Jurkat, Clone E6-1 (cell line): ENCODE measurements at regions not wholly inside any gene's neighbourhood (a gene's known extent, or its start where the extent isn't known, plus 50 kb on each side); places are given as distances from the start of the nearest gene placed in this dataset.

Source experiments
- DNase-seq: peaks from one replicate; pipeline ENCODE4 v3.0.0-alpha.2; 2011; ENCODE audit warnings: low read depth, low spot score
- H3K4me3 ChIP-seq: 2 replicates; pipeline ENCODE4 v1.5.1; 2011; ENCODE audit warnings: mild to moderate bottlenecking, low read length, control low read depth, moderate library complexity

GRCh38 chr17:71458322-71458721 lies 662.5 kb upstream of the SOX9 start:
- DNase-seq: no peak
- no peak overlapping the region for H3K4me3 ChIP-seq

- DNase-seq: no peak
- no peak overlapping the region for H3K4me3 ChIP-seq
Observed at GRCh38 chr17:71460943-71461342, 659.9 kb upstream of the SOX9 start.

- DNase-seq: no peak
- H3K4me3 ChIP-seq: no peak overlapping the region
Observed at GRCh38 chr17:71461498-71462169, 659.2 kb upstream of the SOX9 start.

- no peak overlapping the region for H3K4me3 ChIP-seq
- DNase-seq: no peak
Observed at GRCh38 chr17:71464241-71464640, 656.6 kb upstream of the SOX9 start.

GRCh38 chr17:71464751-71465150 lies 656.1 kb upstream of the SOX9 start:
- no peak overlapping the region for H3K4me3 ChIP-seq
- no peak for DNase-seq

GRCh38 chr17:71467719-71468118 lies 653.1 kb upstream of the SOX9 start:
- no peak overlapping the region for H3K4me3 ChIP-seq
- no peak for DNase-seq

- no peak for DNase-seq
- H3K4me3 ChIP-seq: no peak overlapping the region
Observed at GRCh38 chr17:71470062-71470461, 650.8 kb upstream of the SOX9 start.

- DNase-seq: peak; percentile 48
- H3K4me3 ChIP-seq: no peak overlapping the region
Observed at GRCh38 chr17:71472809-71473789, 647.7 kb upstream of the SOX9 start.

- no peak overlapping the region for H3K4me3 ChIP-seq
Observed at GRCh38 chr17:71477356-71477755, 643.5 kb upstream of the SOX9 start.

GRCh38 chr17:71480099-71480498 lies 640.7 kb upstream of the SOX9 start:
- no peak for DNase-seq
- H3K4me3 ChIP-seq: no peak overlapping the region

More at GRCh38 chr17:71477356-71477755, 643.5 kb upstream of the SOX9 start:
- DNase-seq: no peak

- no peak overlapping the region for H3K4me3 ChIP-seq
- no peak for DNase-seq
Observed at GRCh38 chr17:71482625-71483024, 638.2 kb upstream of the SOX9 start.

GRCh38 chr17:71484546-71484945 lies 636.3 kb upstream of the SOX9 start:
- no peak overlapping the region for H3K4me3 ChIP-seq
- no peak for DNase-seq

GRCh38 chr17:71485426-71485825 lies 635.4 kb upstream of the SOX9 start:
- H3K4me3 ChIP-seq: no peak overlapping the region
- no peak for DNase-seq

GRCh38 chr17:71486261-71486660 lies 634.6 kb upstream of the SOX9 start:
- no peak for DNase-seq
- H3K4me3 ChIP-seq: no peak overlapping the region

GRCh38 chr17:71488851-71489250 lies 632.0 kb upstream of the SOX9 start:
- H3K4me3 ChIP-seq: no peak overlapping the region
- DNase-seq: no peak

- no peak overlapping the region for H3K4me3 ChIP-seq
- no peak for DNase-seq
Observed at GRCh38 chr17:71494062-71494855, 626.6 kb upstream of the SOX9 start.

GRCh38 chr17:71495420-71495819 lies 625.4 kb upstream of the SOX9 start:
- no peak for DNase-seq

GRCh38 chr17:71496552-71496951 lies 624.3 kb upstream of the SOX9 start:
- no peak overlapping the region for H3K4me3 ChIP-seq
- DNase-seq: no peak

More at GRCh38 chr17:71495420-71495819, 625.4 kb upstream of the SOX9 start:
- no peak overlapping the region for H3K4me3 ChIP-seq

- DNase-seq: no peak
- H3K4me3 ChIP-seq: no peak overlapping the region
Observed at GRCh38 chr17:71500761-71501555, 619.9 kb upstream of the SOX9 start.
